Fibroblast of skin of scalp (primary cell): ENCODE measurements at regions not wholly inside any gene's neighbourhood (a gene's known extent, or its start where the extent isn't known, plus 50 kb on each side); places are given as distances from the start of the nearest gene placed in this dataset.
"Not testable (repeated sequence)": the region's sequence is repeated elsewhere in the genome, so short reads cannot be mapped to it uniquely, and the experiment has no call there.

Source experiments
- DNase-seq: peaks from one replicate; pipeline ENCODE4 v3.0.0-alpha.2; 2013

- DNase-seq: not testable (repeated sequence)
These were observed 197.6 kb upstream of the FBN2 start for GRCh38 chr5:128735656-128736055.

- DNase-seq: peak; percentile 56
These were observed 198.5 kb upstream of the FBN2 start for GRCh38 chr5:128736553-128736952.

GRCh38 chr5:128749136-128749898, 211.3 kb upstream of the FBN2 start:
- no peak for DNase-seq

- no peak for DNase-seq
These were observed 212.1 kb upstream of the FBN2 start for GRCh38 chr5:128750155-128750554.

- DNase-seq: no peak
These were observed 207.9 kb upstream of the SLC27A6 start for GRCh38 chr5:128757196-128757959.

- DNase-seq: no peak
These were observed 202.5 kb upstream of the SLC27A6 start for GRCh38 chr5:128762661-128763306.

- no peak for DNase-seq
These were observed 202.0 kb upstream of the SLC27A6 start for GRCh38 chr5:128763321-128763720.

GRCh38 chr5:128764601-128765310, 200.5 kb upstream of the SLC27A6 start:
- no peak for DNase-seq

- no peak for DNase-seq
These were observed 199.7 kb upstream of the SLC27A6 start for GRCh38 chr5:128765448-128766061.

GRCh38 chr5:128766406-128766805, 198.9 kb upstream of the SLC27A6 start:
- DNase-seq: no peak

GRCh38 chr5:128770907-128771306, 194.4 kb upstream of the SLC27A6 start:
- DNase-seq: no peak

- DNase-seq: no peak
These were observed 192.9 kb upstream of the SLC27A6 start for GRCh38 chr5:128772356-128772755.

- no peak for DNase-seq
These were observed 191.9 kb upstream of the SLC27A6 start for GRCh38 chr5:128773378-128773777.

- no peak for DNase-seq
These were observed 190.7 kb upstream of the SLC27A6 start for GRCh38 chr5:128774605-128775004.

GRCh38 chr5:128775558-128775957, 189.7 kb upstream of the SLC27A6 start:
- no peak for DNase-seq

- DNase-seq: no peak
These were observed 188.2 kb upstream of the SLC27A6 start for GRCh38 chr5:128777052-128777451.

GRCh38 chr5:128778474-128778873, 186.8 kb upstream of the SLC27A6 start:
- no peak for DNase-seq

GRCh38 chr5:128782446-128782845, 182.8 kb upstream of the SLC27A6 start:
- DNase-seq: peak; percentile 77

GRCh38 chr5:128784726-128785125, 180.6 kb upstream of the SLC27A6 start:
- no peak for DNase-seq

GRCh38 chr5:128791312-128791711, 174.0 kb upstream of the SLC27A6 start:
- no peak for DNase-seq

GRCh38 chr5:128796506-128796905, 168.8 kb upstream of the SLC27A6 start:
- no peak for DNase-seq

- DNase-seq: no peak
These were observed 166.4 kb upstream of the SLC27A6 start for GRCh38 chr5:128798871-128799270.
